Ovary (tissue), 3 donors: ENCODE measurements at regions not wholly inside any gene's neighbourhood (a gene's known extent, or its start where the extent isn't known, plus 50 kb on each side); places are given as distances from the start of the nearest gene placed in this dataset.

Experiments
- CTCF ChIP-seq, 3 donors: fragments of 450-650 bp in 2 of 3; fragments of 200-600 bp in 1 of 3; IDR thresholded peaks; one replicate each; pipeline versions ENCODE4 v1.5.1 to v1.8.0; 2016 to 2022; ENCODE audit warnings: antibody characterized with exemption in 3 of 3, mild to moderate bottlenecking in 1 of 3
- POLR2A ChIP-seq: fragments of 450-650 bp; IDR thresholded peaks from one replicate; pipeline ENCODE4 v1.6.1; 2017; ENCODE audit warnings: antibody characterized with exemption, mild to moderate bottlenecking, moderate library complexity
- donor health status: DM: no; HTN: no; CAD: no.

DNA sequence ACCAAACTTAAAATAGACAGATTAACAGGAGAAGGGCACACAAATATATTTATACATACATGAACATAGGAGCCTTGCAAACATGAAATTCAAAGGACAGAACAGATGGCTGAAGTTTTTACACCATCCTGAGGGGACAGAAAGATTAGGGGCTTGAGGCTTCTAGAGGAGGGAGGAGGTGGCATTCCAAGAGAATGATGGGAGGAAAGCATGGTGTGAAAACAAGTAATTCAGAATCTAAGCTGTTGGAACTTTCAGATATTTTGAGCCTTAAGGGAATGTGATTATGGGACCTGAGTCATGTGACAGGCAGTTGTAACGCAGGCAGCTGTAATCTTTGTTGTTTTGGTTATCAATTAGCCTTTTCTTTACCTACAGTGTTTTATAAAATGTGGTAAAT is 225.2 kb upstream of the SPOPL start:
- no peak for TF ChIP-seq CTCF (IDR thresholded peaks at IDR 0.05)
- no peak for TF ChIP-seq POLR2A
